Caco-2 (cell line): ENCODE measurements at regions not wholly inside any gene's neighbourhood (a gene's known extent, or its start where the extent isn't known, plus 50 kb on each side); places are given as distances from the start of the nearest gene placed in this dataset.

Experiments
- BruUV-seq: library from RNA; stranded (reverse); fragments of 400-500 nt; replicated peaks from 2 replicates; lab custom pipeline; 2021; lab: Mats Ljungman, UMichigan
- CTCF ChIA-PET: fragments of 300-600 bp; sonication (Branson Sonifier 250); formaldehyde crosslinking; loops from one replicate; lab custom pipeline; 2022; ENCODE audit warnings: antibody characterized with exemption; lab: Charles Lee
- POLR2A ChIA-PET: fragments of 300-600 bp; sonication (Branson Sonifier 250); formaldehyde crosslinking; loops from one replicate; lab custom pipeline; 2022; ENCODE audit warnings: antibody characterized with exemption; lab: Charles Lee
- DNase-seq, 2 experiments: peaks; one replicate each; pipeline versions ENCODE4 v3.0.0 to v3.0.0-alpha.2; 2020 to 2022
- H3K27me3 ChIP-seq: replicated peaks from 2 replicates; pipeline ENCODE4 v1.6.0; 2011; ENCODE audit warnings: low read length; ENCODE audit not compliant: control insufficient read depth, insufficient read depth
- H3K36me3 ChIP-seq: 2 replicates; pipeline ENCODE4 v1.5.1; 2011; ENCODE audit warnings: low read length; ENCODE audit not compliant: control insufficient read depth, insufficient read depth
- H3K4me1 ChIP-seq: fragments of 250-450 bp; sonication (Bioruptor Pico); 2 replicates; pipeline ENCODE4 v1.5.1; 2020; ENCODE audit warnings: mild to moderate bottlenecking
- H3K4me3 ChIP-seq: 2 replicates; pipeline ENCODE4 v1.5.1; 2011; ENCODE audit warnings: low read depth, mild to moderate bottlenecking, control low read depth, low read length
- H3K9me3 ChIP-seq: fragments of 250-450 bp; sonication (Bioruptor Pico); 2 replicates; pipeline ENCODE4 v1.5.1; 2020; ENCODE audit warnings: mild to moderate bottlenecking, moderate library complexity
- H3K27ac Mint-ChIP-seq: one replicate; pipeline ENCODE4 v1.8.0; 2022; ENCODE audit warnings: mixed read lengths; ENCODE audit not compliant: unreplicated experiment
- H3K27me3 Mint-ChIP-seq: one replicate; pipeline ENCODE4 v1.8.0; 2022; ENCODE audit warnings: mixed read lengths; ENCODE audit not compliant: insufficient read depth, unreplicated experiment
- H3K36me3 Mint-ChIP-seq: one replicate; pipeline ENCODE4 v1.8.0; 2022; ENCODE audit warnings: mild to moderate bottlenecking, mixed read lengths; ENCODE audit not compliant: insufficient read depth, unreplicated experiment
- H3K4me1 Mint-ChIP-seq: one replicate; pipeline ENCODE4 v1.8.0; 2022; ENCODE audit warnings: low read depth, mixed read lengths; ENCODE audit not compliant: unreplicated experiment
- H3K4me3 Mint-ChIP-seq: one replicate; pipeline ENCODE4 v1.8.0; 2022; ENCODE audit warnings: mild to moderate bottlenecking, moderate library complexity, mixed read lengths; ENCODE audit not compliant: unreplicated experiment
- H3K9me3 Mint-ChIP-seq: one replicate; pipeline ENCODE4 v1.8.0; 2022; ENCODE audit warnings: mixed read lengths; ENCODE audit not compliant: unreplicated experiment
- intact Hi-C: fragments of 100-400 bp; cut with micrococcal nuclease; formaldehyde crosslinking; loops from one replicate; pipeline ENCODE4 v1.10.0; 2022; ENCODE audit not compliant: unreplicated experiment
- TF ChIP-seq, protein P1 (sequence below), 2 experiments: fragments of 200-600 bp in 1 of 2; IDR thresholded peaks; 1 replicate in 1 of 2; 2 replicates in 1 of 2; pipeline versions ENCODE4 v1.5.1 to v1.8.0; 2011 to 2022; ENCODE audit warnings: antibody characterized with exemption in 1 of 2, control low read depth in 1 of 2, inconsistent platforms in 1 of 2, low read depth in 1 of 2, low read length in 1 of 2, mild to moderate bottlenecking in 1 of 2, moderate library complexity in 1 of 2; ENCODE audit not compliant: insufficient read depth in 1 of 2, severe bottlenecking in 1 of 2, unreplicated experiment in 1 of 2

DNA sequence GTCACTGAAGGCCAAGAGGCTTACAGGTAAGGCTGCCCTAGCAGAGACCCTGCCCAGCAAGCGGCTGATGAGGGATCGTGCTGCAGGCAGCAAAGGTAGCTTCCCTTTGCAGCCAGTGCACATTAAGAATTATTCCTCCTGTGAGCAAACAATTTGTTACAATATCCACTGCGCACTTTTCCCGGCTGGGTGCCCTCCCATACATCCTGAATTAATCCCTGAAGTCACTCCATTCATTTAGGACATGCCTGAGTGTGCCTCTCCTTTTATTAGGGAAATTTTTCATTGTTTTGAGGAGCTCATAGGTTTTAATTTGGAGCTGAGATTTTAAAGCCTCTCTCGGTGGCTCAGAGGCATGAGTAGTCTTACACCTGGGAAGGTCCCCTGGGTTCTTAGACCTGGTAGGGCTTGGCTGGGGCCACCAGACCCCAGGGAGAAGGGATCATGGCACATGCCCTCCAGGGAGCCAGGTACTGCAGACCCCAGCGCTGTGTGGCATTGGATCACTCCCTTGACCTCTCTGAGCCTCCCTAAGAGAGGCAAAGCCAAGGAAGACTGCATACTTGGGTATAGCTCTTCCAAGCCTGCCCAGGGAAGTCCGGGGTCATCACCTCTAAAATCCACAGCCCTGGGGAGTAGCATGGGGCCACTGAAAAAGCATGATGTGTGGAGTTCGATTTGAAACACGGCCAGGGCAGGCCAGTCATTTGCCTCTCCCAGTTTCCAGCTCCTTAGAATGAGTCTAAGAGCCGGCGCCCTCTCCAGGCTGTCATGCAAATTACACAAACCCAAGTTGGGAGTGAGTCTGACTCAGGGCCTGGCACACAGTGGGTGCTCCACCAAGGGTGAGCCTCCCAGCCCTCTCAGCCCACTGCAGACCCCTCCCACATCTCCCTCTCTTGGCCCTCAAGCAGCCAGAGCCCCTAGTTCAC lies 151.9 kb upstream of the LINGO1 start:
- TF ChIP-seq, protein P1, sequence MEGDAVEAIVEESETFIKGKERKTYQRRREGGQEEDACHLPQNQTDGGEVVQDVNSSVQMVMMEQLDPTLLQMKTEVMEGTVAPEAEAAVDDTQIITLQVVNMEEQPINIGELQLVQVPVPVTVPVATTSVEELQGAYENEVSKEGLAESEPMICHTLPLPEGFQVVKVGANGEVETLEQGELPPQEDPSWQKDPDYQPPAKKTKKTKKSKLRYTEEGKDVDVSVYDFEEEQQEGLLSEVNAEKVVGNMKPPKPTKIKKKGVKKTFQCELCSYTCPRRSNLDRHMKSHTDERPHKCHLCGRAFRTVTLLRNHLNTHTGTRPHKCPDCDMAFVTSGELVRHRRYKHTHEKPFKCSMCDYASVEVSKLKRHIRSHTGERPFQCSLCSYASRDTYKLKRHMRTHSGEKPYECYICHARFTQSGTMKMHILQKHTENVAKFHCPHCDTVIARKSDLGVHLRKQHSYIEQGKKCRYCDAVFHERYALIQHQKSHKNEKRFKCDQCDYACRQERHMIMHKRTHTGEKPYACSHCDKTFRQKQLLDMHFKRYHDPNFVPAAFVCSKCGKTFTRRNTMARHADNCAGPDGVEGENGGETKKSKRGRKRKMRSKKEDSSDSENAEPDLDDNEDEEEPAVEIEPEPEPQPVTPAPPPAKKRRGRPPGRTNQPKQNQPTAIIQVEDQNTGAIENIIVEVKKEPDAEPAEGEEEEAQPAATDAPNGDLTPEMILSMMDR (IDR thresholded peaks at IDR 0.05; ENCODE audit: insufficient read depth in 1 of 2, low read depth in 1 of 2, low read length in 1 of 2, severe bottlenecking in 1 of 2, unreplicated experiment in 1 of 2): no peak
- no TSS peak for BruUV-seq
- Mint-ChIP-seq H3K36me3 (peaks cover 5% of the 10 kb centered on the region), H3K27me3 (peaks cover 17% of the 10 kb centered on the region), H3K9me3 (peaks cover 8% of the 10 kb centered on the region), H3K4me1 (no peaks in the 10 kb centered on the region), H3K4me3 (no peak overlapping the region), H3K27ac (no peak overlapping the region)
- ChIA-PET POLR2A (no interaction called here), CTCF (no interaction called here)
- intact Hi-C loops: no loop called here
- DNase-seq: peak in 1 of 2 experiments; percentile 18
- no peaks in the 10 kb centered on the region for H3K36me3 ChIP-seq
- H3K27me3 ChIP-seq: no peaks in the 10 kb centered on the region
- H3K9me3 ChIP-seq: no peaks in the 10 kb centered on the region
- no peaks in the 10 kb centered on the region for H3K4me1 ChIP-seq
- no peak overlapping the region for H3K4me3 ChIP-seq

DNA sequence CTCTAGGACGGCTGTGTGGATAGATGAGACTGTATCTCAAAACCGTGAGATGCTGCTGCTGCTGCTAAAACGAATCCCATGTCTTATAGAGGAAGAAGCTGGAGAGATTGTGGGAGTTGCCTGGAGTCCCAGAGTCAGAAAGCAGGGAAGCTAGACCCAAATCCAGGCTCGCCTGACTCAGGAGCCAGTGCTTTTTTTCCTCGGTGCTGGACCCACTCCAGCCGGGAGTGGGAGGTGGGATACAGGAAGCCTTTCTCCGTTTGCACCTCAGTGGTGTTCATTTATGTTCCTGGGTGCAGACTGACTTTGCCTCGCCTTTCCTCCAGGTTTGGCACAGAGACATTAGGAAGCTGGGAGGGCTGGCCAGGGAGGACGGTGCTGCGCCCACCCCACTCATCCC lies 150.9 kb upstream of the LINGO1 start:
- Mint-ChIP-seq H3K4me3 (no peak overlapping the region), H3K9me3 (peaks cover 18% of the 10 kb centered on the region), H3K4me1 (no peaks in the 10 kb centered on the region), H3K27me3 (peaks cover 19% of the 10 kb centered on the region), H3K36me3 (peaks cover 5% of the 10 kb centered on the region), H3K27ac (no peak overlapping the region)
- Histone ChIP-seq H3K4me3 (no peak overlapping the region), H3K4me1 (no peaks in the 10 kb centered on the region), H3K9me3 (no peaks in the 10 kb centered on the region), H3K27me3 (no peaks in the 10 kb centered on the region), H3K36me3 (no peaks in the 10 kb centered on the region)
- TF ChIP-seq, protein P1 (IDR thresholded peaks at IDR 0.05; ENCODE audit: insufficient read depth in 1 of 2, low read depth in 1 of 2, low read length in 1 of 2, severe bottlenecking in 1 of 2, unreplicated experiment in 1 of 2): no peak
- BruUV-seq: no TSS peak
- DNase-seq: no peak
- intact Hi-C loops: no loop called here
- POLR2A ChIA-PET: no interaction called here
- CTCF ChIA-PET: no interaction called here

DNA sequence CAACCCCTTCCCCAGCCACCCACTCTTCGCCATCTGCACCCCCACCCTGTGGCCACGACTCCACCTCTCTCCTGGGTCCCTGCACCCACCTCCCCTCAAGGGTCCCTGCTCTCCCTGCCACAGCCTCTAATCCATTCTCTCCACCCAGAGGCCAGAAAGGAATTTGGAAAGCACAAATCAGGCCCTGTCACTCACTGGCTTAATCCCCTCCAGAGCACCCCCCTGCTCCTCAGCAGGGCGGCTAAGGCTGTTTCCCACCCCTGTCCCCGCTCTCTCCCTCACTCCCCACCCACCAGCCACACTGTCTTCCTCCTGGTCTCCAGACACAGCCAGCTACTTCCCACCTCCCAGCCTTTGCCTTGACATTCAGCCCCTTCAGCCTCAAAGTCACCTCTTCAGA lies 150.0 kb upstream of the LINGO1 start:
- Histone ChIP-seq H3K27me3 (no peaks in the 10 kb centered on the region), H3K4me3 (no peak overlapping the region), H3K9me3 (no peaks in the 10 kb centered on the region), H3K36me3 (no peaks in the 10 kb centered on the region), H3K4me1 (no peaks in the 10 kb centered on the region)
- Mint-ChIP-seq H3K9me3 (peaks cover 19% of the 10 kb centered on the region), H3K27ac (no peak overlapping the region), H3K27me3 (peaks cover 18% of the 10 kb centered on the region), H3K36me3 (peaks cover 5% of the 10 kb centered on the region), H3K4me1 (no peaks in the 10 kb centered on the region), H3K4me3 (no peak overlapping the region)
- ChIA-PET CTCF (no interaction called here), POLR2A (no interaction called here)
- TF ChIP-seq, protein P1 (IDR thresholded peaks at IDR 0.05; ENCODE audit: insufficient read depth in 1 of 2, low read depth in 1 of 2, low read length in 1 of 2, severe bottlenecking in 1 of 2, unreplicated experiment in 1 of 2): no peak
- BruUV-seq: no TSS peak
- DNase-seq: no peak
- intact Hi-C loops: no loop called here
